GM13977 (cell line): ENCODE measurements at regions not wholly inside any gene's neighbourhood (a gene's known extent, or its start where the extent isn't known, plus 50 kb on each side); places are given as distances from the start of the nearest gene placed in this dataset.
"Not testable (repeated sequence)": the region's sequence is repeated elsewhere in the genome, so short reads cannot be mapped to it uniquely, and the experiment has no call there.

Experiments used
- DNase-seq: peaks from one replicate; pipeline ENCODE4 v3.0.0; 2012; ENCODE audit warnings: low spot score
- CTCF ChIP-seq: IDR thresholded peaks from 2 replicates; pipeline ENCODE4 v1.5.1; 2012; ENCODE audit warnings: mild to moderate bottlenecking, control low read depth; ENCODE audit not compliant: insufficient read depth; ENCODE audit errors: extremely low read depth, missing control alignments
- in situ Hi-C: fragments of 300-500 bp; cut with MboI; formaldehyde crosslinking; loops from one replicate; pipeline ENCODE4 v1.12.0; 2022; ENCODE audit warnings: low sequenced_read_pairs, low pct_unique_long_range_greater_than_20kb, mixed read lengths, inconsistent platforms; ENCODE audit not compliant: unreplicated experiment

GRCh38 chr19:27865927-27866777 lies 1346.8 kb downstream of the UQCRFS1 start:
- TF ChIP-seq CTCF = no peak
- in situ Hi-C loops = no loop called here
- DNase-seq = no peak

- DNase-seq = no peak
- in situ Hi-C loops = no loop called here
- no peak for TF ChIP-seq CTCF
These were observed 1351.5 kb downstream of the UQCRFS1 start for GRCh38 chr19:27861411-27861975.

- in situ Hi-C loops = no loop called here
- DNase-seq = no peak
These were observed 1352.5 kb downstream of the UQCRFS1 start for GRCh38 chr19:27860309-27860934.

GRCh38 chr19:27859689-27860088 lies 1353.3 kb downstream of the UQCRFS1 start:
- no peak for TF ChIP-seq CTCF
- in situ Hi-C loops = no loop called here

More at GRCh38 chr19:27860309-27860934, 1352.5 kb downstream of the UQCRFS1 start:
- TF ChIP-seq CTCF = no peak

GRCh38 chr19:27858981-27859581 lies 1353.9 kb downstream of the UQCRFS1 start:
- DNase-seq = no peak
- TF ChIP-seq CTCF = no peak
- in situ Hi-C loops = no loop called here

More at GRCh38 chr19:27859689-27860088, 1353.3 kb downstream of the UQCRFS1 start:
- no peak for DNase-seq

- in situ Hi-C loops, DNase-seq: not testable (repeated sequence)
These were observed 1360.0 kb downstream of the UQCRFS1 start for GRCh38 chr19:27852931-27853330.

GRCh38 chr19:27851543-27852060 lies 1361.3 kb downstream of the UQCRFS1 start:
- no peak for TF ChIP-seq CTCF
- no peak for DNase-seq
- in situ Hi-C loops = no loop called here
